Peyer's patch (tissue), 4 donors: ENCODE measurements at regions not wholly inside any gene's neighbourhood (a gene's known extent, or its start where the extent isn't known, plus 50 kb on each side); places are given as distances from the start of the nearest gene placed in this dataset.

ENCODE experiments used
- DNase-seq, 3 donors: peaks; one replicate each; pipeline ENCODE4 v3.0.0-alpha.2; 2017 to 2019
- H3K27ac ChIP-seq, 4 donors: fragments of 200-600 bp; sonication (generic); one replicate each; pipeline ENCODE4 v1.5.1; 2016 to 2019
- H3K27me3 ChIP-seq, 2 donors: fragments of 200-600 bp; sonication (generic); one replicate each; pipeline ENCODE4 v1.5.1; 2019
- H3K36me3 ChIP-seq, 3 donors: fragments of 200-600 bp; sonication (generic); one replicate each; pipeline ENCODE4 v1.5.1; 2016 to 2019
- H3K4me1 ChIP-seq, 4 donors: fragments of 200-600 bp; sonication (generic); one replicate each; pipeline ENCODE4 v1.5.1; 2016 to 2019
- H3K4me3 ChIP-seq, 4 donors: fragments of 200-600 bp; sonication (generic); 1 replicate in 3 of 4; 2 replicates in 1 of 4; pipeline ENCODE4 v1.5.1; 2016 to 2019; ENCODE audit warnings: mild to moderate bottlenecking in 1 of 4
- H3K9me3 ChIP-seq, 4 donors: fragments of 200-600 bp; sonication (generic); one replicate each; pipeline ENCODE4 v1.5.1; 2016 to 2019; ENCODE audit warnings: mild to moderate bottlenecking in 1 of 4
- CTCF ChIP-seq, 6 experiments: fragments of 450-650 bp in 4 of 6; fragments of 200-600 bp in 2 of 6; sonication (generic) in 1 of 6; IDR thresholded peaks; one replicate each; pipeline ENCODE4 v1.5.1; 2017 to 2019; ENCODE audit warnings: antibody characterized with exemption in 6 of 6, mild to moderate bottlenecking in 3 of 6, moderate library complexity in 1 of 6
- POLR2A ChIP-seq, 2 donors: fragments of 450-650 bp; IDR thresholded peaks; one replicate each; pipeline ENCODE4 v1.5.1; 2017; ENCODE audit warnings: antibody characterized with exemption in 2 of 2, mild to moderate bottlenecking in 2 of 2, moderate library complexity in 2 of 2

- Histone ChIP-seq H3K27me3 (no peaks in the 10 kb centered on the region), H3K9me3 (no peaks in the 10 kb centered on the region), H3K4me1 (no peaks in the 10 kb centered on the region), H3K4me3 (no peak overlapping the region), H3K36me3 (no peaks in the 10 kb centered on the region), H3K27ac (no peak overlapping the region)
- DNase-seq = no peak
- TF ChIP-seq CTCF (IDR thresholded peaks at IDR 0.05) (no peak), POLR2A (IDR thresholded peaks at IDR 0.05) (no peak)
Measured at GRCh38 chr12:74906224-74906623, 303.4 kb downstream of the KCNC2 start.

- H3K9me3 ChIP-seq = no peaks in the 10 kb centered on the region
- H3K27me3 ChIP-seq = no peaks in the 10 kb centered on the region
- TF ChIP-seq CTCF (IDR thresholded peaks at IDR 0.05) (no peak), POLR2A (IDR thresholded peaks at IDR 0.05) (no peak)
- no peak overlapping the region for H3K4me3 ChIP-seq
- H3K36me3 ChIP-seq = no peaks in the 10 kb centered on the region
- no peak overlapping the region for H3K27ac ChIP-seq
- H3K4me1 ChIP-seq = no peaks in the 10 kb centered on the region
- no peak for DNase-seq
Measured at GRCh38 chr12:74910831-74911230, 298.8 kb downstream of the KCNC2 start.

DNA sequence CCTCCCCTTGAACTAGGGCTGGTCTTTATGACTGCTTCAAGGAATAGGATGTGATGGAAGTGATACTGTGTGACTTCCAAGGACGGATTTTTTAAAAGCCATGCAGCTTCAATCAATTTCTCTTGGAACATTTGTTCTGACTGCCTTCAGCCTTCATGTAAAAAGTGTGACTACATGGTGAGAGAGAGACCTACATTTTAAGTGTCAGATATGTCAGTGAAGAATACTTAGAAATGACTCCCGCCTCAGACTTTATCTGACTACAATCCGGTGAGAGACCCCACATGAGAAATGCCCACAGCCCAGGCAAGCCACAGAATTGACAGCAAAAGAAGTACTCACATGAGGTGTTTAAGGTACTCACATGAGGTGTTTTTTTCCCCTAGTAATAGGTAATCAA is 295.3 kb downstream of the KCNC2 start:
- Histone ChIP-seq H3K36me3 (no peaks in the 10 kb centered on the region), H3K4me3 (no peak overlapping the region), H3K27me3 (no peaks in the 10 kb centered on the region), H3K4me1 (no peaks in the 10 kb centered on the region), H3K9me3 (no peaks in the 10 kb centered on the region), H3K27ac (no peak overlapping the region)
- TF ChIP-seq CTCF (IDR thresholded peaks at IDR 0.05) (no peak), POLR2A (IDR thresholded peaks at IDR 0.05) (no peak)
- no peak for DNase-seq

DNA sequence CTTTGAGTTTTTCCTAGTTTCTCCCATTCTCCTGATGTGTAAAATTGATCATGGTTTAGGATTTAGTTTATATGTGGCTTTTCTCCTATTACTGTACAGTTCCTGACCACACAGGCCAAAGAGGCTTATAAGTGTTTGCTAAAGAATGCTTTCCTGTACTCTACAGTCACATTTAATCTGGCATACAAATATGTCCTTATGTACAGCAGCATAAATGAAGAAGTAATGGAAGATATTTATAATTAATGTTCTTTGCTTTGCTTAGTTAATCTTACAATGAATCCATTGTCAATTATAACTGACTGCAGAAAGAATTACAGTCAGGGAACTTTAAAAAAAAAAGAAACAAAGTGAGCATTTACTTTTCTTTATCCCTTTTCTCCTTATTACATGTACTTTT is 293.9 kb downstream of the KCNC2 start:
- TF ChIP-seq POLR2A (IDR thresholded peaks at IDR 0.05) (no peak), CTCF (IDR thresholded peaks at IDR 0.05) (no peak)
- no peak overlapping the region for H3K4me3 ChIP-seq
- no peaks in the 10 kb centered on the region for H3K36me3 ChIP-seq
- H3K27ac ChIP-seq = no peak overlapping the region
- DNase-seq = no peak
- H3K4me1 ChIP-seq = no peaks in the 10 kb centered on the region
- no peaks in the 10 kb centered on the region for H3K27me3 ChIP-seq
- no peaks in the 10 kb centered on the region for H3K9me3 ChIP-seq

GRCh38 chr12:74917743-74918142 is 291.9 kb downstream of the KCNC2 start:
- TF ChIP-seq POLR2A (IDR thresholded peaks at IDR 0.05) = no peak
- TF ChIP-seq CTCF (IDR thresholded peaks at IDR 0.05) = no peak
- DNase-seq = no peak
- no peaks in the 10 kb centered on the region for H3K4me1 ChIP-seq
- H3K36me3 ChIP-seq = no peaks in the 10 kb centered on the region
- no peak overlapping the region for H3K27ac ChIP-seq
- no peak overlapping the region for H3K4me3 ChIP-seq
- H3K9me3 ChIP-seq = no peaks in the 10 kb centered on the region
- H3K27me3 ChIP-seq = no peaks in the 10 kb centered on the region

- H3K4me1 ChIP-seq = no peaks in the 10 kb centered on the region
- no peak for DNase-seq
- H3K9me3 ChIP-seq = no peaks in the 10 kb centered on the region
- TF ChIP-seq CTCF (IDR thresholded peaks at IDR 0.05) (no peak), POLR2A (IDR thresholded peaks at IDR 0.05) (no peak)
- H3K36me3 ChIP-seq = no peaks in the 10 kb centered on the region
- no peak overlapping the region for H3K27ac ChIP-seq
- H3K27me3 ChIP-seq = no peaks in the 10 kb centered on the region
- H3K4me3 ChIP-seq = no peak overlapping the region
Measured at GRCh38 chr12:74918291-74918690, 291.3 kb downstream of the KCNC2 start.
